KMS-11 (cell line): ENCODE measurements at regions not wholly inside any gene's neighbourhood (a gene's known extent, or its start where the extent isn't known, plus 50 kb on each side); places are given as distances from the start of the nearest gene placed in this dataset.

Experiments used
- H2AFZ ChIP-seq: fragments of 200-600 bp; sonication (generic); 2 replicates; pipeline ENCODE4 v1.6.1; 2016; ENCODE audit warnings: antibody characterized with exemption, mixed run types, low read depth
- H3K27ac ChIP-seq: fragments of 200-600 bp; sonication (generic); 2 replicates; pipeline ENCODE4 v1.6.1; 2016; ENCODE audit warnings: mild to moderate bottlenecking, mixed run types
- H3K27me3 ChIP-seq: fragments of 200-600 bp; sonication (generic); 2 replicates; pipeline ENCODE4 v1.6.1; 2017; ENCODE audit warnings: mild to moderate bottlenecking, low read depth, mixed run types, moderate library complexity; ENCODE audit not compliant: insufficient read depth
- H3K36me3 ChIP-seq: fragments of 200-600 bp; sonication (generic); 2 replicates; pipeline ENCODE4 v1.6.1; 2017; ENCODE audit warnings: mild to moderate bottlenecking, mixed run types; ENCODE audit not compliant: insufficient read depth
- H3K4me1 ChIP-seq: fragments of 200-600 bp; sonication (generic); 2 replicates; pipeline ENCODE4 v1.6.1; 2016; ENCODE audit warnings: mild to moderate bottlenecking, low read depth, mixed run types; ENCODE audit not compliant: poor library complexity, severe bottlenecking
- H3K4me2 ChIP-seq: fragments of 200-600 bp; sonication (generic); 2 replicates; pipeline ENCODE4 v1.7.0; 2016; ENCODE audit warnings: mild to moderate bottlenecking, mixed run types
- H3K4me3 ChIP-seq: fragments of 200-600 bp; sonication (generic); IDR thresholded peaks from 2 replicates; pipeline ENCODE4 v1.6.1; 2017; ENCODE audit warnings: low read depth, low read length, mixed read lengths; ENCODE audit not compliant: insufficient read depth
- H3K79me2 ChIP-seq: fragments of 200-600 bp; sonication (generic); 2 replicates; pipeline ENCODE4 v1.6.1; 2016; ENCODE audit warnings: low read depth, mixed run types; ENCODE audit not compliant: insufficient read depth
- H3K9ac ChIP-seq: fragments of 200-600 bp; sonication (generic); 2 replicates; pipeline ENCODE4 v1.6.1; 2016; ENCODE audit warnings: mild to moderate bottlenecking, mixed run types
- H4K20me1 ChIP-seq: fragments of 200-600 bp; sonication (generic); 2 replicates; pipeline ENCODE4 v1.6.1; 2016; ENCODE audit warnings: mild to moderate bottlenecking, mixed run types; ENCODE audit not compliant: insufficient read depth
- CTCF ChIP-seq: fragments of 200-600 bp; sonication (generic); conservative IDR thresholded peaks from 2 replicates; pipeline ENCODE4 v1.6.1; 2017; ENCODE audit warnings: low read depth, mild to moderate bottlenecking, antibody characterized with exemption, low read length, moderate library complexity, mixed read lengths

DNA sequence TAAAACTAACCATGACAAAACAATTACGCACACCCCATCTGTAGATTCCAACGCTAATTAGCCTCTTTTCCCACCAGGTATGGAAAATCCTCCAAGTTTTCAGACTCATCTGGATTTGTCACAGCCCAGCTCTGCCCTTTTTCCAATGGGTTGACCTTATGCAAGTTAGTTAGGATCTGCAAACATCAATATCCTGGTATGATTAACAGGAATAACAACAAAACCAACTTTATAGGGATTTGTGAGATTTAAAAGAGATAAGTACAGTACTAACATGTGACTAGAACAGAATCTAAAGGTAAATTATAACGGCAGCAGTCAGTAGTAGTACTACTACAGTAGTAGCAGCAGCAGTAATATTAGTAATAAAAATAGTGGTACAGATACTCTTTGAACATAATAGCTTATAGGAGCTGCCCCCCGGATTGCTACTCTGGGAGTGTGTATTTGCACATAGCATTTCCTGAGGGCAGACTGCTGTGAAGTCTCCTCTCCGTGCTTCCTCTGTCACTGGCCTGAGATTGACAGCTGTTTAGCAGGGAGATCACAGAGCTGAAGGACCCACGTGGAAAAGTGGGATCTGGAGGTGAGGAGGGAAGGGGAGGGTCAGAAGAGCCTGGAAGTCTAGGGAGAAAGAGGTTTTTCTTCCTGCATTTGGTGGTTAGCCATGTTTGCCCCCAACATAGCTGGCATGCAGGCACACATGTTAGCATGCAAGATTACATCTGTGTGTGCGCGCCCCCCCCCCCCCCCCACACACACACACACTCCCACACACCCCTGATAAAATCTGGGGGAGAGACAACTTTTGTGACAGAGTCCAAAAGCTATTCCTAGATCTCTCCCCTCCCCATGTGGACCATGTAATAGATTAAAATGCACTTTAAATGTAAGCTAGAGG is 73.3 kb upstream of the FAM171A1 start:
- H3K36me3 ChIP-seq: no peaks in the 10 kb centered on the region
- H3K9ac ChIP-seq: no peak overlapping the region
- no peak overlapping the region for H3K4me3 ChIP-seq
- H3K27me3 ChIP-seq: no peaks in the 10 kb centered on the region
- H4K20me1 ChIP-seq: no peaks in the 10 kb centered on the region
- no peak overlapping the region for H3K4me2 ChIP-seq
- H2AFZ ChIP-seq: no peak overlapping the region
- no peak overlapping the region for H3K27ac ChIP-seq
- H3K79me2 ChIP-seq: no peaks in the 10 kb centered on the region
- H3K4me1 ChIP-seq: no peaks in the 10 kb centered on the region
- TF ChIP-seq CTCF: no peak

- no peaks in the 10 kb centered on the region for H3K27me3 ChIP-seq
- no peak overlapping the region for H3K9ac ChIP-seq
- H2AFZ ChIP-seq: no peak overlapping the region
- H3K4me2 ChIP-seq: no peak overlapping the region
- H3K4me3 ChIP-seq: no peak overlapping the region
- no peaks in the 10 kb centered on the region for H3K79me2 ChIP-seq
- no peaks in the 10 kb centered on the region for H3K4me1 ChIP-seq
- H4K20me1 ChIP-seq: no peaks in the 10 kb centered on the region
- H3K27ac ChIP-seq: no peak overlapping the region
- H3K36me3 ChIP-seq: no peaks in the 10 kb centered on the region
- no peak for TF ChIP-seq CTCF
These were observed 71.0 kb upstream of the FAM171A1 start for GRCh38 chr10:15442056-15442455.

DNA sequence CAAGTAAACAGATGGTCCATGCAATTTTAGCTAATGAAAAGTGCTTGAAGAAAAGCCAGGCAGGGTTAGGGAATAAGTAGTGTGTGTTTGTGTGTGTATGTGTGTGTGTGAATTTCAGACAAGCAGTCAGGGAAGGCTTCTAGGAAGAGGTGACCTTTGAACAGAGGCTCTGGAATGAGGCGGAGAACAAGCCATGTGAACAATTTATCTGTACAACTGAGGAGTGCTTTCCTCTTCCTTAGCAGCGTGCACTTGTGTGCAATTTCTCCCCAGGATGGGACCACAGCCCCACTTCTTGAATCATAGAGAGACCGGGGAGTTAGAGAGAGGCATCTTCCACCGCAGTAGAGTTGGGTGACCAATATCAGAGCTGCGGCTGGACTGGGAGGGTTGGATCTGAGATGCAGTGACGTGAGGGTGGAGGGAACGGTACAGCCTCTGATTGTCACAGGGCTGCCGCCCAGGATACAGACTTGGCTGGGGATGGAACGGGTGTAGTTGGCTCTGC is 69.2 kb upstream of the FAM171A1 start:
- no peaks in the 10 kb centered on the region for H3K27me3 ChIP-seq
- TF ChIP-seq CTCF: no peak
- no peak overlapping the region for H3K4me3 ChIP-seq
- no peaks in the 10 kb centered on the region for H3K4me1 ChIP-seq
- no peaks in the 10 kb centered on the region for H3K36me3 ChIP-seq
- H3K79me2 ChIP-seq: no peaks in the 10 kb centered on the region
- H3K4me2 ChIP-seq: no peak overlapping the region
- no peaks in the 10 kb centered on the region for H4K20me1 ChIP-seq
- no peak overlapping the region for H3K27ac ChIP-seq
- no peak overlapping the region for H2AFZ ChIP-seq
- no peak overlapping the region for H3K9ac ChIP-seq

DNA sequence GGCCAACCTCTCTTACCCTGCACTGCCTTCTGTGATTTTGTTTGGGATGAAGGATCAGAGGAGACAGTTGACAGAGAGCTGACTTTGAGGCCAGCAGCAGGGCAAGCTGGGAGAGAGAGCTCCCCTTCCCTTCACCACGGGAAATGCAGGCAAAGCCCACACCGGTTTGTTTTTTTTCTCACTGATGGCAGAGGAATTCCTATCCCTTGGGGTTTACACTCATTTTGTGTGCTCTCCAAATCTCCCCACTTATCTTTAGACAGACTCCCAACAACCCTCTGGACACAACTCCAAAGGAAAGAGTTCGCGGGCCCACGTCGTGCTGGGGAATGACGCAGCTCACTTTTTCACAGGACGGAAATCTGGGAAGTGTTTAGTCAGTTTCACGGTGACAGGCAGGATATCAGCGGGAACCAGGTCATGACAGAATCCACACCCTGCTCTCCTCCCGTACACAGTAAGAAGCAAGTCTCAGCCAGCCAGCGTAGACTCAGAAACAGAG is 68.3 kb upstream of the FAM171A1 start:
- Histone ChIP-seq H3K4me1 (no peaks in the 10 kb centered on the region), H2AFZ (no peak overlapping the region), H3K36me3 (no peaks in the 10 kb centered on the region), H3K79me2 (no peaks in the 10 kb centered on the region), H4K20me1 (no peaks in the 10 kb centered on the region), H3K27ac (no peak overlapping the region), H3K4me2 (no peak overlapping the region), H3K4me3 (no peak overlapping the region), H3K27me3 (no peaks in the 10 kb centered on the region), H3K9ac (no peak overlapping the region)
- no peak for TF ChIP-seq CTCF
